GM06990 (cell line): ENCODE measurements at regions not wholly inside any gene's neighbourhood (a gene's known extent, or its start where the extent isn't known, plus 50 kb on each side); places are given as distances from the start of the nearest gene placed in this dataset.

Source experiments
- DNase-seq: peaks from one replicate; pipeline ENCODE4 v3.0.0-alpha.2; 2011; ENCODE audit not compliant: insufficient read length; ENCODE audit errors: extremely low read depth
- H3K27me3 ChIP-seq: replicated peaks from 2 replicates; pipeline ENCODE4 v1.6.0; 2011; ENCODE audit warnings: low read length; ENCODE audit not compliant: control insufficient read depth, insufficient read depth
- H3K36me3 ChIP-seq: 2 replicates; pipeline ENCODE4 v1.5.1; 2011; ENCODE audit warnings: low read length; ENCODE audit not compliant: control insufficient read depth, insufficient read depth
- H3K4me3 ChIP-seq: replicated peaks from 2 replicates; pipeline ENCODE4 v1.5.1; 2011; ENCODE audit warnings: low read depth, mild to moderate bottlenecking, control low read depth, low read length
- TF ChIP-seq, protein P1 (sequence below): IDR thresholded peaks from 2 replicates; pipeline ENCODE4 v1.5.1; 2011; ENCODE audit warnings: low read length, control low read depth, mild to moderate bottlenecking, inconsistent platforms; ENCODE audit not compliant: insufficient read depth, poor library complexity, severe bottlenecking

DNA sequence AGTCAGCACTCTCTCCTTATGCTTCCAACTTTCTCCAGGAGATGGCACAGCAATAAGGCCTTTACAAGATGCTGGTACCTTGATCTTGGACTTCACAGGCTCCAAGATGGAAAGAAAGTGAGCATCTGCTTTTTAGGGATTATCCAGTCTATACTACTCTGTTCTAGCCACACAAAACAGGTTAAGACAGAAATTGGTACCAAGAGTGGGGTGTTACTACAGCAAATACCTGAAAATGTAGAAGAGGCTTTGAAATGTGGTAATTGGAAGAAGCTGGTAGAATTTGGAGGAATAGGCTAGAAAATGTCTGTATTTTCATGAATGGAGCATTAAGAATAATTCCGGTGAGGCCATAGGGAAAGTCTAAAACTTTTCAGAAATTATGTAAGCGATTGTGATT lies 484.8 kb upstream of the GRIA1 start:
- DNase-seq, result no peak
- H3K4me3 ChIP-seq, result no peak overlapping the region
- no peaks in the 10 kb centered on the region for H3K27me3 ChIP-seq
- H3K36me3 ChIP-seq, result no peaks in the 10 kb centered on the region
- TF ChIP-seq, protein P1, sequence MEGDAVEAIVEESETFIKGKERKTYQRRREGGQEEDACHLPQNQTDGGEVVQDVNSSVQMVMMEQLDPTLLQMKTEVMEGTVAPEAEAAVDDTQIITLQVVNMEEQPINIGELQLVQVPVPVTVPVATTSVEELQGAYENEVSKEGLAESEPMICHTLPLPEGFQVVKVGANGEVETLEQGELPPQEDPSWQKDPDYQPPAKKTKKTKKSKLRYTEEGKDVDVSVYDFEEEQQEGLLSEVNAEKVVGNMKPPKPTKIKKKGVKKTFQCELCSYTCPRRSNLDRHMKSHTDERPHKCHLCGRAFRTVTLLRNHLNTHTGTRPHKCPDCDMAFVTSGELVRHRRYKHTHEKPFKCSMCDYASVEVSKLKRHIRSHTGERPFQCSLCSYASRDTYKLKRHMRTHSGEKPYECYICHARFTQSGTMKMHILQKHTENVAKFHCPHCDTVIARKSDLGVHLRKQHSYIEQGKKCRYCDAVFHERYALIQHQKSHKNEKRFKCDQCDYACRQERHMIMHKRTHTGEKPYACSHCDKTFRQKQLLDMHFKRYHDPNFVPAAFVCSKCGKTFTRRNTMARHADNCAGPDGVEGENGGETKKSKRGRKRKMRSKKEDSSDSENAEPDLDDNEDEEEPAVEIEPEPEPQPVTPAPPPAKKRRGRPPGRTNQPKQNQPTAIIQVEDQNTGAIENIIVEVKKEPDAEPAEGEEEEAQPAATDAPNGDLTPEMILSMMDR, result no peak

DNA sequence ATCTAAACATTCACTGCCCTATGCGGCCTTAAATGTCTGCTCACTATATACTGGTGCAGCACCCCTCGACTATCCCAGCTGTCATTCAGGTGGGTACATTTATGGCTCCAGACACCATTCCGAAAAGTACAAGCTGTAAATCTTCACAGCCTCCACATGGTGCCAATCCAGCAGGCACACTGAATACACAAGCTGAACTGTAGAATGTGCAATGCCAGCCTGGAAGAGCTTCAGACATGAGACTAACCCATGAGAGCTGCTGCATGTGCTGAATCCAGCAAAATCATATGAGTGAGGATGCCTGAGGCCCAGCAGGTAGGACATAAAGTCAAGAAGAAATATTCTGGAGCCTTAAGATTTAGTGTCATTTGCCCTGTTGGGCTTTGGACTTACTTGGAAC lies 483.8 kb upstream of the GRIA1 start:
- Histone ChIP-seq H3K36me3 (no peaks in the 10 kb centered on the region), H3K27me3 (no peaks in the 10 kb centered on the region), H3K4me3 (no peak overlapping the region)
- no peak for DNase-seq
- TF ChIP-seq, protein P1, result no peak

DNA sequence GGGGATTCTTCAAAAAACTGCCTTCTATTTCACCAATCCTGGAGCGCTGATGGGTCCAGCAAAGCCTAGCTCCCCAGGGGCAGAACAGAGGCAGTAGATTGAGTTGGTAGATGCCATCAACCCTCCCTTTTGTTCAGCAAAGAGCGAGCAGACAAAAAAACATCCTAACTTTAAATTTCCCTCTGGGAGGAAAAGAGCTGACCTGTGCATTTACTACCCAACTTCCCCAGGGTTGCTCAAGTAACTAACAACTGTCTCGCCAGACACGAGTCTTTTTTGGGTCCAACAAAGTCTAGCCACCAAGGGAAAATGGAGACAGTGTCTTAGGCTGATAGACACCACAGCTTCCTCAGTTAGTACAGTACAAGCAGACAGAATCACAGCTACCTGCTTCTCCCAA lies 476.3 kb upstream of the GRIA1 start:
- no peaks in the 10 kb centered on the region for H3K36me3 ChIP-seq
- H3K27me3 ChIP-seq, result no peaks in the 10 kb centered on the region
- TF ChIP-seq, protein P1, result no peak
- no peak overlapping the region for H3K4me3 ChIP-seq
- DNase-seq, result no peak

DNA sequence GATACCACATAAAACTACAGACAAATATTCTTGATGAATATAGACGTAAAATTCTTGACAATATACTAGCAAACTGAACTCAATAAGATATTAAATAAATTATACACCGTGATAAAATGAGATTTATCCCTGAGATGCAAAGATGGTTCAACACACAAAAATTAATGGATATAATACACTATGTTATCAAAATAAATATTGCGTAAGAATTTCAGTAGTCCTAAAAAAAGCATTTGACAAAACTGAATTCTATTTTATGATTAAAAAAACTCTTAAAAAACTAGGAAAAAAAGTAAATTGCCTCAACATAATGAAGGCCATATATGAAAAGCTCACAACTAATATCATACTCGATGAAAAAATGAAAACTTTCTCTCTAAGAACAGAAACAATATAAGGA lies 472.3 kb upstream of the GRIA1 start:
- Histone ChIP-seq H3K4me3 (no peak overlapping the region), H3K27me3 (no peaks in the 10 kb centered on the region), H3K36me3 (no peaks in the 10 kb centered on the region)
- TF ChIP-seq, protein P1, result no peak
- DNase-seq, result no peak

DNA sequence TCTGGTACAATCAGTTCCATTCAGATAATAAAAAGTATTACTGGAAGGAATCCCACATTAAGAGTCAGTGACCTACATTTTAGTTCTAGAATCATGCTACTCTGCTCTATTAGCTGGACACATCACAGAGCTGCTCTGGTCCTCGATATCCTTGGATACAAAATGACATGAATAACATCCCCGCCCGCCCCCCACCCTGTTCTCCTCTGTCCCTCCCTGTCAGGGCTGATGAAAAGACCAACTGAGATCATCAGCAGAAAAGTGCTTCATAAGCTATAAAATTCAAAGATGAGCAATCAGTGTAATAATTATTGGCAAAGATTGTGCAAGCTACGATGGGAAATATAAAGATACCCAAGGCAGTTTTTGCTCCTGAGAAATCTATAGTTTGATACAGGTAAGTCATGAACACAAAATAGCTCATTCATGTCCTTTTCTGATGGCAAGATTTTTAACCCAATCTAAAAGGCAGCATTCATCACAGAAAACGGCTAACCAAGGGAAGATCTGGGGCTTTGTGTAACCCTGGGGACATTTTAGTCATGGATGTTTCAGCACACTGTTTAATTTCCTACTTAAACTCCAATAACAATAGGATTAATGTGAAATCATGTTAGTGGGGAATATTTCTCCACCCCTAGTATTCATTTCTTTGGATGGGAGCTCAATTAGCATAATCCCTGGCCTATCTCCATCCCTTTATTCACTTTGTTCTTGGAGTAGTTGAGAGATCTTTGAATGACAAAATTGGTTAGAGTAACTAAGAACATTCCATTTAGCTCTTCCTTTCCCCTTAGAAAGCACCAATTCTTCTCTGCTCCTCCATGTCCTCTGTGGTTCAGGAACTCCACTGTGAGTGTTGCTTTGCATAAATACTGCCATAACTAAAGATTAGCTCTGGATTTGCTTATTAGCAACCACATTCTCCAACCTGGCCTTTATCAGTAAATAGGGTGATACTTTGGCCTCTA lies 459.4 kb upstream of the GRIA1 start:
- Histone ChIP-seq H3K4me3 (no peak overlapping the region), H3K36me3 (no peaks in the 10 kb centered on the region), H3K27me3 (no peaks in the 10 kb centered on the region)
- TF ChIP-seq, protein P1, result no peak
- no peak for DNase-seq
